Esophagus muscularis mucosa (tissue), 4 donors: ENCODE measurements at regions not wholly inside any gene's neighbourhood (a gene's known extent, or its start where the extent isn't known, plus 50 kb on each side); places are given as distances from the start of the nearest gene placed in this dataset.

Experiments
- DNase-seq: peaks from one replicate; pipeline ENCODE4 v3.0.0-alpha.2; 2017; ENCODE audit errors: extremely low spot score
- H3K27ac ChIP-seq, 4 donors: fragments of 200-600 bp; sonication (generic); replicated peaks in 1 of 4; 1 replicate in 3 of 4; 2 replicates in 1 of 4; pipeline ENCODE4 v1.5.1; 2016 to 2019; ENCODE audit warnings: mild to moderate bottlenecking in 1 of 4
- H3K27me3 ChIP-seq, 4 donors: fragments of 200-600 bp; sonication (generic); one replicate each; pipeline versions ENCODE4 v1.5.1 to v1.6.0; 2016 to 2019
- H3K36me3 ChIP-seq, 4 donors: fragments of 200-600 bp; sonication (generic); one replicate each; pipeline ENCODE4 v1.5.1; 2016 to 2019
- H3K4me1 ChIP-seq, 4 donors: fragments of 200-600 bp; sonication (generic); one replicate each; pipeline ENCODE4 v1.5.1; 2016 to 2019
- H3K4me3 ChIP-seq, 4 donors: fragments of 200-600 bp; sonication (generic); 1 replicate in 2 of 4; 2 replicates in 2 of 4; pipeline ENCODE4 v1.5.1; 2016 to 2019; ENCODE audit warnings: mild to moderate bottlenecking in 4 of 4, moderate library complexity in 1 of 4
- H3K9me3 ChIP-seq, 4 donors: fragments of 200-600 bp; sonication (generic); 1 replicate in 3 of 4; 2 replicates in 1 of 4; pipeline ENCODE4 v1.5.1; 2016 to 2019
- EP300 ChIP-seq: sonication (generic); formaldehyde crosslinking; IDR thresholded peaks from one replicate; pipeline ENCODE4 v1.6.1; 2017; ENCODE audit warnings: antibody characterized with exemption
- POLR2A ChIP-seq: fragments of 450-650 bp; IDR thresholded peaks from one replicate; pipeline ENCODE4 v1.6.1; 2017; ENCODE audit warnings: antibody characterized with exemption, moderate library complexity, mild to moderate bottlenecking, low read depth
- POLR2AphosphoS5 ChIP-seq, 2 donors: sonication (generic); formaldehyde crosslinking; IDR thresholded peaks; one replicate each; pipeline ENCODE4 v1.6.1; 2017; ENCODE audit warnings: antibody characterized with exemption in 2 of 2
- WGBS: methylation state at CpG from one replicate; pipeline ENCODE4 v1.1.5; 2018; 5-methylcytosine and 5-hydroxymethylcytosine counted together
- intact Hi-C: fragments of 100-400 bp; cut with DNase I; formaldehyde crosslinking; loops from one replicate; pipeline ENCODE4 v1.15.1; 2023
- TF ChIP-seq, protein P1 (sequence below), 3 experiments: fragments of 200-600 bp in 2 of 3; fragments of 450-650 bp in 1 of 3; sonication (generic) in 2 of 3; IDR thresholded peaks; one replicate each; pipeline ENCODE4 v1.5.1; 2017 to 2019; ENCODE audit warnings: antibody characterized with exemption in 3 of 3, mild to moderate bottlenecking in 2 of 3, moderate library complexity in 1 of 3

DNA sequence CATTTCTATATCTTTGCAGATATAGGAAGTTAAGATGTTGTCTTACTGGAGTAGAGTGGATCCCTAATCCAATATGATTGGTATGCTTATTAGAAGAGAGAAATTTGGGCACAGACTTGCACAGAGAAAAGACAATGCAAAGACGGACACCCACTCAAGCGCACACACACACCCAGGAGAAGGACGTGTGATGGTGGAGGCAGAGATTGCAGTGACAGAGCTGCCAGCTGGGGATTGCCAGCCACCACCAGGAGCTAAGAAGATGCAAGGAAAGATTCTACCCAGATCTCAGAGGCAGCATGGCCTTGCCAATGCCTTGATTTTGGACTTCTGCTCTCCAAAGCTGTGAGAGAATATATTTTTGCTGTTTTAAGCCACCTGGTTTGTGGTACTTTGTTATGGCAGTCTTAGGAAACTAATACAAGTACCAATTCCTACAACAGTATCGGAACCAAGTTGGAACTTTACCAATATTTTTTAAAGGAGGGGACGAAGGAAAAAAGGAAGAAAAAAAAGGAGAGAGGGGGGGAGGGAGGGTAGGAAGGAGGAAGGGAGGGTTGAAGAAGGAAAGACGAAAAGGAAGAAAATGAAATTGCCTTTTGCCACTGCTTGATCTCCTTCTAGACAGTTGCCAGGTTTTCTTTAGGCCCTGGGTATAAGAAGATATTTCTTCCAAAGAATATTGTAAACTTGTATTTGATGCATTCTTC, 334.0 kb downstream of the BUD13 start:
- intact Hi-C loops = no loop called here
- no peaks in the 10 kb centered on the region for H3K36me3 ChIP-seq
- no peak for TF ChIP-seq POLR2AphosphoS5 (IDR thresholded peaks at IDR 0.05)
- no peak for TF ChIP-seq EP300
- TF ChIP-seq, protein P1, sequence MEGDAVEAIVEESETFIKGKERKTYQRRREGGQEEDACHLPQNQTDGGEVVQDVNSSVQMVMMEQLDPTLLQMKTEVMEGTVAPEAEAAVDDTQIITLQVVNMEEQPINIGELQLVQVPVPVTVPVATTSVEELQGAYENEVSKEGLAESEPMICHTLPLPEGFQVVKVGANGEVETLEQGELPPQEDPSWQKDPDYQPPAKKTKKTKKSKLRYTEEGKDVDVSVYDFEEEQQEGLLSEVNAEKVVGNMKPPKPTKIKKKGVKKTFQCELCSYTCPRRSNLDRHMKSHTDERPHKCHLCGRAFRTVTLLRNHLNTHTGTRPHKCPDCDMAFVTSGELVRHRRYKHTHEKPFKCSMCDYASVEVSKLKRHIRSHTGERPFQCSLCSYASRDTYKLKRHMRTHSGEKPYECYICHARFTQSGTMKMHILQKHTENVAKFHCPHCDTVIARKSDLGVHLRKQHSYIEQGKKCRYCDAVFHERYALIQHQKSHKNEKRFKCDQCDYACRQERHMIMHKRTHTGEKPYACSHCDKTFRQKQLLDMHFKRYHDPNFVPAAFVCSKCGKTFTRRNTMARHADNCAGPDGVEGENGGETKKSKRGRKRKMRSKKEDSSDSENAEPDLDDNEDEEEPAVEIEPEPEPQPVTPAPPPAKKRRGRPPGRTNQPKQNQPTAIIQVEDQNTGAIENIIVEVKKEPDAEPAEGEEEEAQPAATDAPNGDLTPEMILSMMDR (IDR thresholded peaks at IDR 0.05) = no peak
- no peak for TF ChIP-seq POLR2A
- H3K4me1 ChIP-seq = no peaks in the 10 kb centered on the region
- H3K27me3 ChIP-seq = peaks cover 0 to 9% (median 0%) of the 10 kb centered on the region in 4 donors
- WGBS = 83% methylated on average over 6 of the region's 6 CpGs
- no peak overlapping the region for H3K4me3 ChIP-seq
- no peak overlapping the region for H3K27ac ChIP-seq
- peaks cover 0 to 21% (median 2%) of the 10 kb centered on the region in 4 donors for H3K9me3 ChIP-seq
- DNase-seq = no peak

DNA sequence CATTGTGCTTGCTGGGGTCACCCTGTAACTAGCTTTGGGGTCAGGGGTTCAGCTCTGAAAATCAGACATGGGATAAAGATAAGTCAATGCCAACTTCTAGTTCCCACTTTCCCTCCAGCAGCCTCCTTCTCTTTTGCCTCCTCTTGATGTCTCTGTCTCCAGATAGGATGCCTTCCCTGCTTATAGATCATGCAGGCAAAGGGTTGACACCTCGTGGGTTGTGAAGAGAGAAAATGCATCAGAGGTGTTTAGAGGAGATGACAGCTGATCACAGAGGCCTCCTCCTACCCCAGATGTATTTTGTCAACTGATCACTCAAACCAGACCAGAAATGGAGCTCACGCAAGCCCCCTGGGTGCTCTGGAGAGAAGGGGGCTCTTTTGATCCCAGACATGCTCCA, 337.8 kb downstream of the BUD13 start:
- H3K4me3 ChIP-seq = no peak overlapping the region
- no peak overlapping the region for H3K27ac ChIP-seq
- intact Hi-C loops = no loop called here
- no peaks in the 10 kb centered on the region for H3K4me1 ChIP-seq
- DNase-seq = no peak
- 66% methylated on average over 2 of the region's 2 CpGs for WGBS
- H3K36me3 ChIP-seq = no peaks in the 10 kb centered on the region
- no peak for TF ChIP-seq POLR2A
- no peak for TF ChIP-seq POLR2AphosphoS5 (IDR thresholded peaks at IDR 0.05)
- TF ChIP-seq, protein P1 (IDR thresholded peaks at IDR 0.05) = no peak
- TF ChIP-seq EP300 = no peak
- peaks cover 0 to 3% (median under 1%) of the 10 kb centered on the region in 4 donors for H3K9me3 ChIP-seq
- H3K27me3 ChIP-seq = peaks cover 0 to 9% (median 0%) of the 10 kb centered on the region in 4 donors

DNA sequence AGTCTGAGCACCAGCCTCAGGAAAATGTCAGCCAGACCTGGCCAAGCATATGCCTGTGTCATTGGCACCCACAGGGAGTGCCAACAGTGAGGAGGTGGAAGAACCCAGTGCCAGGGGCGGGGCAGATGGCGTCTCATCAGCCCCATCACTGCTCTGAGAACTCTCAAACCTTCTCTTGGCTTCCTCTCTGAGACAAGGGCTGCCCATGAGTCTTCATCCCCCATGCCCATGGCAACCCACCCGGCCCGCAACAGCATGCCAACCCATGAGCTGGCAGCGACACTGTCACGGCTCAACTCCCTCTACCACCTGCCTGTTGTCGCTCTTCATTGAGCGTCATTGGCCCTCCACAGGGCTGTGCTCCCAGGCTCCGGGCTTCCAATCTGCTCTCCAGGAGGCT, 340.5 kb downstream of the BUD13 start:
- 100% methylated on average over 2 of the region's 9 CpGs for WGBS
- no peak for DNase-seq

DNA sequence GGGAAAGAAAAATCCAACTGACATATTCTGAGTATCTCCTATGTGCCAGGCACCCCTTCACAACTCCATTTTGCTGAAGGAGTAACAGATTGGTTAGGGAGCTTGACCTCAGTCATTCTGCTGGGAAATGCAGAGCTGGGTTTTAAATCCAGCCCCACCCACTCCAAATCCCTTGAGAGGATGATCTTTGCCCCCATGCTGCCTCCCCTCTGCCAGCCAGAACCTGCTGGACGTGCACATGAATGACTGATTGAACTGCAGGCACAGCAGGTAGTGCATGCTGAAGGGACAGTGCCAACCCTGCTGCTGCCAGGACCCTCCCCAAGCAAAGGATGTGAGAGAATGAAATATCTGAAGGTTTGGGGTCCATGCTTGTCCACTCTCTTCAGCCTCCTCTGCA, 340.9 kb downstream of the BUD13 start:
- 80% methylated on average over 1 of the region's 1 CpG for WGBS
- intact Hi-C loops = no loop called here
- no peak overlapping the region for H3K27ac ChIP-seq

More for the DNA sequence above, 340.5 kb downstream of the BUD13 start:
- H3K4me1 ChIP-seq = peaks cover 6 to 16% (median 10%) of the 10 kb centered on the region in 4 donors
- H3K4me3 ChIP-seq = no peak overlapping the region
- H3K9me3 ChIP-seq = no peaks in the 10 kb centered on the region
- intact Hi-C loops = no loop called here
- TF ChIP-seq, protein P1 (IDR thresholded peaks at IDR 0.05) = no peak
- TF ChIP-seq EP300 = no peak
- TF ChIP-seq POLR2A = no peak
- no peak for TF ChIP-seq POLR2AphosphoS5 (IDR thresholded peaks at IDR 0.05)
- H3K36me3 ChIP-seq = no peaks in the 10 kb centered on the region
- H3K27me3 ChIP-seq = peaks cover 0 to 9% (median 0%) of the 10 kb centered on the region in 4 donors
- H3K27ac ChIP-seq = no peak overlapping the region

More for the DNA sequence above, 340.9 kb downstream of the BUD13 start:
- no peak for DNase-seq
- Histone ChIP-seq H3K4me3 (no peak overlapping the region), H3K36me3 (no peaks in the 10 kb centered on the region), H3K9me3 (no peaks in the 10 kb centered on the region), H3K4me1 (peaks cover 6 to 16% (median 10%) of the 10 kb centered on the region in 4 donors), H3K27me3 (peaks cover 0 to 8% (median 0%) of the 10 kb centered on the region in 4 donors)
- TF ChIP-seq POLR2AphosphoS5 (IDR thresholded peaks at IDR 0.05) (no peak), POLR2A (no peak), EP300 (no peak)
- TF ChIP-seq, protein P1 (IDR thresholded peaks at IDR 0.05) = no peak
